ENCODE measurements at regions not wholly inside any gene's neighbourhood (a gene's known extent, or its start where the extent isn't known, plus 50 kb on each side); places are given as distances from the start of the nearest gene placed in this dataset.

- no peak for DNase-seq (ENCODE audit: low spot score)
- TF ChIP-seq CTCF (IDR thresholded peaks at IDR 0.05) = no peak
- Histone ChIP-seq H3K27ac (no peak overlapping the region), H3K4me3 (no peak overlapping the region)
Observed at GRCh38 chr3:168485936-168486335, 390.2 kb upstream of the GOLIM4 start.

GRCh38 chr3:168476360-168476980, 380.7 kb upstream of the GOLIM4 start:
- no peak overlapping the region for H3K27ac ChIP-seq
- DNase-seq (ENCODE audit: low spot score) = no peak
- no peak for TF ChIP-seq CTCF (IDR thresholded peaks at IDR 0.05)
- no peak overlapping the region for H3K4me3 ChIP-seq

- no peak overlapping the region for H3K27ac ChIP-seq
- TF ChIP-seq CTCF (IDR thresholded peaks at IDR 0.05) = no peak
- no peak for DNase-seq (ENCODE audit: low spot score)
- H3K4me3 ChIP-seq = no peak overlapping the region
Observed at GRCh38 chr3:168475704-168476103, 380.0 kb upstream of the GOLIM4 start.

GRCh38 chr3:168473334-168473890, 377.7 kb upstream of the GOLIM4 start:
- H3K27ac ChIP-seq = no peak overlapping the region
- H3K4me3 ChIP-seq = no peak overlapping the region
- no peak for DNase-seq (ENCODE audit: low spot score)
- TF ChIP-seq CTCF (IDR thresholded peaks at IDR 0.05) = no peak

- Histone ChIP-seq H3K27ac (no peak overlapping the region), H3K4me3 (no peak overlapping the region)
- no peak for TF ChIP-seq CTCF (IDR thresholded peaks at IDR 0.05)
- DNase-seq (ENCODE audit: low spot score) = no peak
Observed at GRCh38 chr3:168472783-168473182, 377.1 kb upstream of the GOLIM4 start.

GRCh38 chr3:168470380-168470779, 374.7 kb upstream of the GOLIM4 start:
- H3K27ac ChIP-seq = no peak overlapping the region
- no peak for TF ChIP-seq CTCF (IDR thresholded peaks at IDR 0.05)
- H3K4me3 ChIP-seq = no peak overlapping the region
- DNase-seq (ENCODE audit: low spot score) = no peak

GRCh38 chr3:168469436-168469835, 373.7 kb upstream of the GOLIM4 start:
- DNase-seq (ENCODE audit: low spot score) = no peak
- Histone ChIP-seq H3K4me3 (no peak overlapping the region), H3K27ac (no peak overlapping the region)
- TF ChIP-seq CTCF (IDR thresholded peaks at IDR 0.05) = no peak

All from coronary artery (tissue), 2 donors.